ENCODE measurements at regions not wholly inside any gene's neighbourhood (a gene's known extent, or its start where the extent isn't known, plus 50 kb on each side); places are given as distances from the start of the nearest gene placed in this dataset.

- TF ChIP-seq CTCF (IDR thresholded peaks at IDR 0.05; ENCODE audit: low read depth, low read length): no peak
- no peak for TF ChIP-seq EZH2phosphoT487 (IDR thresholded peaks at IDR 0.05; ENCODE audit: low read depth)
These were observed 595.3 kb downstream of the PSAT1 start for GRCh38 chr9:78892182-78892581.
